ENCODE measurements at regions not wholly inside any gene's neighbourhood (a gene's known extent, or its start where the extent isn't known, plus 50 kb on each side); places are given as distances from the start of the nearest gene placed in this dataset.

- no peak for TF ChIP-seq CTCF (IDR thresholded peaks at IDR 0.05)
Measured at GRCh38 chr4:81574991-81575390, 103.3 kb upstream of the RASGEF1B start.

GRCh38 chr4:81573840-81574239, 102.1 kb upstream of the RASGEF1B start:
- TF ChIP-seq CTCF (IDR thresholded peaks at IDR 0.05), result no peak

- no peak for TF ChIP-seq CTCF (IDR thresholded peaks at IDR 0.05)
Measured at GRCh38 chr4:81572402-81572801, 100.7 kb upstream of the RASGEF1B start.

GRCh38 chr4:81571105-81571504, 99.4 kb upstream of the RASGEF1B start:
- no peak for TF ChIP-seq CTCF (IDR thresholded peaks at IDR 0.05)

- TF ChIP-seq CTCF (IDR thresholded peaks at IDR 0.05), result no peak
Measured at GRCh38 chr4:81566161-81566591, 94.5 kb upstream of the RASGEF1B start.

GRCh38 chr4:81565142-81565870, 93.6 kb upstream of the RASGEF1B start:
- no peak for TF ChIP-seq CTCF (IDR thresholded peaks at IDR 0.05)

- TF ChIP-seq CTCF (IDR thresholded peaks at IDR 0.05), result no peak
Measured at GRCh38 chr4:81564025-81564424, 92.3 kb upstream of the RASGEF1B start.

- TF ChIP-seq CTCF (IDR thresholded peaks at IDR 0.05), result no peak
Measured at GRCh38 chr4:81562093-81562492, 90.4 kb upstream of the RASGEF1B start.
